ENCODE measurements at regions not wholly inside any gene's neighbourhood (a gene's known extent, or its start where the extent isn't known, plus 50 kb on each side); places are given as distances from the start of the nearest gene placed in this dataset.

- TF ChIP-seq CTCF (IDR thresholded peaks at IDR 0.05): no peak
- Mint-ChIP-seq H3K4me3 (ENCODE audit: unreplicated experiment) (no peak overlapping the region), H3K9me3 (ENCODE audit: unreplicated experiment) (no peaks in the 10 kb centered on the region), H3K36me3 (ENCODE audit: unreplicated experiment) (no peaks in the 10 kb centered on the region), H3K4me1 (ENCODE audit: unreplicated experiment) (peaks cover 3% of the 10 kb centered on the region), H3K27ac (ENCODE audit: unreplicated experiment) (no peak overlapping the region), H3K27me3 (ENCODE audit: unreplicated experiment) (no peaks in the 10 kb centered on the region)
- no peak for DNase-seq (ENCODE audit: extremely low spot score, unreplicated experiment)
Observed at GRCh38 chrX:26670521-26670920, 454.6 kb downstream of the MAGEB5 start.

GRCh38 chrX:26664919-26665318 lies 448.9 kb downstream of the MAGEB5 start:
- TF ChIP-seq CTCF (IDR thresholded peaks at IDR 0.05): no peak
- Mint-ChIP-seq H3K4me3 (ENCODE audit: unreplicated experiment) (no peak overlapping the region), H3K36me3 (ENCODE audit: unreplicated experiment) (no peaks in the 10 kb centered on the region), H3K4me1 (ENCODE audit: unreplicated experiment) (no peaks in the 10 kb centered on the region), H3K27ac (ENCODE audit: unreplicated experiment) (no peak overlapping the region), H3K9me3 (ENCODE audit: unreplicated experiment) (no peaks in the 10 kb centered on the region), H3K27me3 (ENCODE audit: unreplicated experiment) (peaks cover 2% of the 10 kb centered on the region)
- no peak for DNase-seq (ENCODE audit: extremely low spot score, unreplicated experiment)

GRCh38 chrX:26653050-26653449 lies 437.1 kb downstream of the MAGEB5 start:
- H3K4me1 Mint-ChIP-seq (ENCODE audit: unreplicated experiment): no peaks in the 10 kb centered on the region

GRCh38 chrX:26651755-26652154 lies 435.8 kb downstream of the MAGEB5 start:
- H3K4me1 Mint-ChIP-seq (ENCODE audit: unreplicated experiment): no peaks in the 10 kb centered on the region
- peaks cover 5% of the 10 kb centered on the region for H3K27me3 Mint-ChIP-seq (ENCODE audit: unreplicated experiment)
- no peak overlapping the region for H3K4me3 Mint-ChIP-seq (ENCODE audit: unreplicated experiment)
- no peaks in the 10 kb centered on the region for H3K36me3 Mint-ChIP-seq (ENCODE audit: unreplicated experiment)
- DNase-seq (ENCODE audit: extremely low spot score, unreplicated experiment): no peak
- H3K9me3 Mint-ChIP-seq (ENCODE audit: unreplicated experiment): peaks cover 31% of the 10 kb centered on the region
- no peak for TF ChIP-seq CTCF (IDR thresholded peaks at IDR 0.05)
- H3K27ac Mint-ChIP-seq (ENCODE audit: unreplicated experiment): no peak overlapping the region

More at GRCh38 chrX:26653050-26653449, 437.1 kb downstream of the MAGEB5 start:
- Mint-ChIP-seq H3K4me3 (ENCODE audit: unreplicated experiment) (no peak overlapping the region), H3K36me3 (ENCODE audit: unreplicated experiment) (no peaks in the 10 kb centered on the region), H3K27ac (ENCODE audit: unreplicated experiment) (no peak overlapping the region), H3K9me3 (ENCODE audit: unreplicated experiment) (peaks cover 36% of the 10 kb centered on the region), H3K27me3 (ENCODE audit: unreplicated experiment) (peaks cover 6% of the 10 kb centered on the region)
- DNase-seq (ENCODE audit: extremely low spot score, unreplicated experiment): no peak
- TF ChIP-seq CTCF (IDR thresholded peaks at IDR 0.05): no peak

GRCh38 chrX:26649534-26649933 lies 433.6 kb downstream of the MAGEB5 start:
- Mint-ChIP-seq H3K4me1 (ENCODE audit: unreplicated experiment) (no peaks in the 10 kb centered on the region), H3K27me3 (ENCODE audit: unreplicated experiment) (no peaks in the 10 kb centered on the region), H3K27ac (ENCODE audit: unreplicated experiment) (no peak overlapping the region), H3K9me3 (ENCODE audit: unreplicated experiment) (peaks cover 26% of the 10 kb centered on the region), H3K36me3 (ENCODE audit: unreplicated experiment) (no peaks in the 10 kb centered on the region), H3K4me3 (ENCODE audit: unreplicated experiment) (no peak overlapping the region)
- TF ChIP-seq CTCF (IDR thresholded peaks at IDR 0.05): peak; percentile 47
- DNase-seq (ENCODE audit: extremely low spot score, unreplicated experiment): no peak

Data from osteocyte (in vitro differentiated cells).